Activated CD4-positive, alpha-beta T cell treated with anti-CD3 and anti-CD28 coated beads for 24 hours (primary cell): ENCODE measurements at regions not wholly inside any gene's neighbourhood (a gene's known extent, or its start where the extent isn't known, plus 50 kb on each side); places are given as distances from the start of the nearest gene placed in this dataset.
A peak's percentile ranks its signal among the peaks of the same experiment; 100 is the strongest.

ENCODE experiments used
- DNase-seq, 2 donors: peaks; one replicate each; pipeline ENCODE4 v3.0.0-alpha.2; 2020; ENCODE audit warnings: low read depth in 2 of 2

DNA sequence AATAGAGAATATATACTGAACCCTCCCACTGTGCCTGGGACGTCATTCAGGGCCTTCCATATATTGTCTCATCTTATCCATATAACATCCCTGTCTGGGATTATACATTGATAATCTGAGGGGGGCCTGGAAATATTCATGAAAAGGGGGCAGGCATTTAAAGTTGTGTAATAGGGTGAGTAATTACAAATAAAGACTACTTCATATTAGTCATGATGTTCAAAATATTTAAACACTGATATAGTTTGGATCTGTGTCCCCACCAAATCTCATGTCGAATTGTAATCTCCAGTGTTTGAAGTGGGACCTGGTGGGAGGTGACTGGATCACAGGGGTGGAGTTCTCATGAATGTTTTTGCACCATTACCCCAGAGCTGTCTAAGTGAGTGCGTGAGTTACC lies 97.8 kb downstream of the AQP9 start:
- DNase-seq = no peak

DNA sequence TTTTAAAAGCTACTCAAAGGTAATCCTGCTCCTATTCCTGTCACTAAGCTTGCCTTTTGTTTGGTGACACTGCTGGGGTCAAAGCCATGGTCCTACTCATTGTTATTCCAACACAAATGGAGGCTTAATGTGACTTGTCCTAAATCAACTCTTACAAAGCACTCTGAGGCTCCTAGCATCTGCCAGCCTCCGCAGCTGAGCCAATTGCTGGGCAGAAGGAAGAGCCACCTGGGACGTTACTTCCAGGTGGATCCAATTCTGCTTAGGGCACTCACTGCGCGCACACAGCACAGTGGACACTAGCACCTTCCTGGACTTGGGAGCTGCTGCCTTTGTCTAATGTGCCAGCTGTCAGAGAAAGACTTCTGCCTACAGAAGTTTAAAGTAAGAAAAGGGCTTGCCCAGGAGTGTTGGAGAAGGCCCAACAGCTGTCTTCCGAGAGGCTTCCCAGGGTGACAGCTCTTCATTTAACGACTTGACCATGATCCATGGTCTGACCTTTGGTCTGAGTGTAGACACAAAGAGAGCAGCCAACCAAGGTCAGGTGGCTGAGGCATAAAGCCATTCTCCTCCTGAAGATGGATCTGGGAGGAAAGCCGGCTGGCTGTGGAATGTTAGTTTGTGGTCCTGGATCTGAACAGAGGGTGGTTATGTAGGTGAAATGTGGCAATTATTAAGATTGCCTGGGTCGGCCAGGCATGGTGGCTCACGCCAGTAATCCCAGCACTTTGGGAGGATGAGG lies 102.2 kb downstream of the AQP9 start:
- no peak for DNase-seq

DNA sequence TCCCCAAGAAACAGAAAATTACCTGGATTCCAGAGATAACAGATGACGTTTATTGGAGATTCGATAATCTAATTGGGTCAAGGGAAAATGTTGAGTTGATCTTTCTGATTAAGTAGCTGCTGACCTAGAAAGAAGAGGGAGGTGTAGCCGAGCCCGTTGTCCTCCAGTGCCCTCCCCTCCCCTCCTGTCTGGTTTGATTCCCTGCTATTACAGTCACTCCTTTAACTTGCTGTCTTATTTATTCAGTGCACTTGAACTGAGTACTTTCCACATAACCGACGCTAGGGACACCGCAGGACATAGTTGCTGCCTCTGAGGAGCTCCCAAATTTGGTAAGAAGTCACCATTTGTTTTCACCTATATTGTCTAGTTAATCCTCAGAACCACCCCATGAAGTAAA lies 103.7 kb downstream of the AQP9 start:
- no peak for DNase-seq

DNA sequence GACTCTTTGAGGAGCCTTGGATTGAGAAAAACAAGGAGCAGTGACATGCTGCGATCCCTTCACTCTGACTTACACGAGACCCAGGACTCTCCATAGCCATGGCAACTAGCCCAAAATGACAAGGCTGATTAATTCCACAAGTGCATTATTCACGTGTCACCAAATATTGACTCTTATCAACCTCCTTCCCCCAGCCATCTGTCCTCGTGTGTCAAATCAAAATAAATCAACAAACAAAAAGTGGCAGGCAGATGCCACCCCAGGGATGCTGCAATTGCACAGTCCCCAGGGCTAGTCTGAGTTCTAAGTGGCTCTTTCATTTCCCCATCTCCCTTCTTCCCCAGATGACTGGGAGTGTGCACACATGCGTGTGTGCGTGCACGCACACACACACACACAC lies 104.9 kb downstream of the AQP9 start:
- DNase-seq = no peak

DNA sequence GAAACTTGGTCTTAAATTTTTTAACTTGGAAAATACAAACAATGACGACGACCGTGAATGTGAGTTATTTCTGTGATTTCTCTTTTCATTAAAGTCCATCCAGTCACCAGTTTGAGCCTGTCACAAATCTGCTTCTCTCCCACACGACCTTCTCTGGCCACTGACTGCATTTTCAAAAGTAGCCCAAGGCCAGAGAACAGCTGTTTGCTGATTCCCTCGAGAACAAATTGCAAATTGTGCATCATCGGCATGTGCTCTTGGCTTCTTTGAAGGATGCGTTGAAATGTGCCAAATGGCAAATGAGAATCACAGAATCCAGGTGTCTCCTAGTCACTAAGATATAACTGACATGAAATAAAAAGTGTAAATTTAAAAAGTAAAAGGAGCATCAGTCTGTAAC lies 106.4 kb downstream of the AQP9 start:
- DNase-seq = no peak

DNA sequence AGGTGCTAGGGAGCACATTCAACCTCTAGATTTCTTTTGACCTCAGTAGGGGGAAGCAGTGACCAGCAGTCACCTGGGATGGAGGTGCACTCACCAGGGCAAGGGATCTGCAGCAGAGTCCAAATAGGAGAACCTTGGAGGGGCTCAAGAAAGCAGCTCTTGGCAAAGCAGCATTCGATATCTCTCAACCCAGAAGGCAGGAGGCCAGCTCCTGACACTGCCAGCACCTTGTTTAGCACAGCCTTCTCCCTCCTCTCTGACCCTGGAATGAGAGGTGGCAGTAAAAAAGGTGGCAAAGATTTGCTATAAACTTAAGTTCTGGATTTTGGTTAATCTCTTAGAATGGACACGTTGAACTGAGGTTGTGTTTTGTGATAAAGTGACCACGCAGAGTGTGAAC lies 107.9 kb downstream of the AQP9 start:
- no peak for DNase-seq

DNA sequence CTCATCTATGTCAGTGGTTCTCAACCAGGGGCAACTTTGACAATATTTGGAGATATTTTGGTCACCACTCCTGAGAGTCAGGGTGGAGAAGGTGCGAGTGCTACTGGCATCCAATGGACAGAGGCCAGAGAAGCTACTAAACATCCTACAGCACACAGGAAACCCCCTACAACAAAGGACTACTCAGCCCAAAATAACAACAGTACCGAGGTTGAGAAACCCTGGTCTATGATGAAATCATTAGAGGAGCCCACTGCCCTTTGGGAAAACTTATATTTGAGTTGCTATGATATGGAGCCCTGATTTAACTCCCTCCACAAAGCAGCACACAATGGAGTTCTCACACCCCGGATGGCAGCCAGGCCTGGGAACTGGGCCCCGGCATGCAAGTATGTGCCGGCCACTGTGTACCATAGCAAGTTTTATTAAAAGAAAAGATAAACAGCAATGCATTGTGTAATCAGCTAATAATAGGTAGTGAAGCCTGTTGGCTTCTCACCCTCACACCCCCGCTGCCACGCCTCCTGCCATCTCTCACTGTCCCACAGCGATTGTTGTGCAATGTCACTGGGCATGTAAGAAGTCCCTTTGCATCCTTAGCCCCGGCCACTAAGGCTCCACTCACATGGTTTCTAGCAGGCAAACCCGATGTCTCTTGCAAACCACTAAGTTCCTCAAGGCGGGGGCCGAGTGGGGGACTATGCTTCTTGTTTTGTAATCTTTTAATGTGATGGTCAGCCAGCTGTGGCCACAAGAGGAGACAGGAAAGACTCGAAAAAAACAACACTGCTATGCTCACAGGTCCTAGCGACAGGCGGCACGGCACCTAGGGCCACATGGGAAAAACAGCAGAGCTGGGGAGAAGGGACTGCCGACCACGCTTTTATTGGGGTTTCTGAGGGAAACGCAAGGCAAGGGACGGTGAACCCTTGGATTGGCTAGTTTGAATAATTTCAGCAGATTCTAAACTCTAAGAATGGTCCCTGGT lies 110.0 kb downstream of the AQP9 start:
- no peak for DNase-seq

DNA sequence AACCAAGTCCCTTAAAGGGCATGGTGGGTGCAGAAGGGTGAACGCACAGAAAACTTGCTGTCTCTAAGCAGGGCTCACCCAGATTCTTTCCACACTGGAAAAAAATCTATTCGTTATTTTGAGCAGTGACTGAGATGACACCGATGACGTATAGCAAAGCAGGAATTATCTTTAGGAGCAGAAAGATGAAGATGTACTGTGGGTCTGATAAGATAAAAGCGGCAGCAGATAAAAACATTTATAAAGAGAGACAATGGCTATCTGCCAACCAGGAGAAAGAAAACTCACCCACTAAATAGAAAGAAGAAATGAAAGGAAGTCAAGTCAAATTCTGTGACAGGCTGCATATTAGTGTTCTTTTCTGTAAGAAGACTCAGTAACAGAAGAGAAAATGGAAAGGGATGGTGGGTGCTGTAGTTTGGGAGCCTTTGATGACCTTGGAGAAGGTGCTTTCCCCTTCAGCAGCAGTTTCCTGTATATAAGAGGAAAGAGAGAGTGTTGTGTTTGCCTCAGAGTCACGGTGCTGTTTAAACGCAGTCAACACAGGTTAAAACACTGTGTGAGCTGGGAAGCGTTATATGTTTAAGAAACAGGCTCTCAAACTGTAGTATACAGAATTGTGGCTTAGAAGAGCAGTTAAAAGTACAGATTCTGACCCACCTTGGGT lies 111.6 kb downstream of the AQP9 start:
- no peak for DNase-seq

DNA sequence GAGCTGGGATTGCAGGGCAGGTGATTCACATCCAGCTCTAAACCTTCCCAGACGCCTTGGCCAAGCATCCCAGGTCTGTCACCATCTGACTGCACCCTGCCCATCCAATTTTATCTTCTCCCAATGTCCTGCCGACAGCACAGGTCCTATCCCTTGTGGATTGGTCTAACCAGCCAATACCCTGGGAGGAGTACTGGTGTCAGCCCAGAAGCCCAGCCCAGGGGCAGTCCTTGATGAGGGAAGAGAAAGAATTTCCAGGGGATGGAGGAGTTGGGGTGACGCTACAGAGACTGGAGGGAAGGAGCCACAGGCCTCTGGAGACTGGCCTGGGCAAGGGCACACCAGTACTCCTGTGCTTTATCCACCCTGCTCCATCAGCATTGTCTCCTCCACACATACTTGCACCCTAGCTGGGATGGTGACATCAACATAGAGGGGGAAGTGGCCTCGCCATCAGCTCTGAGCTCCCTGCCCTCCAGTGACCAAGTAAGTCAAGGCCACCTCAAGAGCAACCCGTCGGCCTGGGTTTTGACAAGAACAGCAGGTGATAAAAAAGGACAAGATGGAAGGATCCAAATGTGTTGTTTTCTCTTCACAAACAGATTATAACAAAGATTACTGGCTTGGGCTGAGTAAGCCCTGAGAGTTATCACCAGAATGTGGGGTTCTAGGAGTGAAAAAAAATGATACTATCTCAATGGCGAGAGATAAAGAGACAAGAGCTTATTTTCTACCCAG lies 114.6 kb downstream of the AQP9 start:
- DNase-seq = no peak

DNA sequence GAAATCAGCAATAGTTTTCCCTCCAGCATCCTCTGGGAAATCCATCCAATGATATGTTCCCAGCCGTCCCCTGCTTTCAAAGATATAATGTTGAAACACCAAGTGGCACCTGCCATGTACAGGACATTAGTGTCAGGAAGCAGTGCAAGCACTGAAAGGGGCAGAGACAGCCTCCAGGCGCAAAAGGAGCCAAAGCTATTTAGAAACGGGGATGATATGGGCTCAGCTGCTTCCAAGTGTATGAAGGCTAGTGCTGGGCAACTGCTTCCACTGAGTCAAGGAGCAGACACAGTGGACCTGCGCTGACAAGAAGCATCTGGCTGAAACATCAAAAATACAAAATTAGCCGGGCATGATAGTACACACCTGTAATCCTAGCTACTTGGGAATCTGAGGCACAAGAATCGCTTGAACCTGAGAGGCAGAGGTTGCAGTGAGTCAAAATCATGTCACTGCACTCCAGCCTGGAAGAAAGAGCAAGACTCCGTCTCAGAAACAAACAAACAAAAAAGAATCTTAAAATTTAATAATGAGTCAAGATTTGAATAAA lies 119.7 kb downstream of the AQP9 start:
- no peak for DNase-seq

DNA sequence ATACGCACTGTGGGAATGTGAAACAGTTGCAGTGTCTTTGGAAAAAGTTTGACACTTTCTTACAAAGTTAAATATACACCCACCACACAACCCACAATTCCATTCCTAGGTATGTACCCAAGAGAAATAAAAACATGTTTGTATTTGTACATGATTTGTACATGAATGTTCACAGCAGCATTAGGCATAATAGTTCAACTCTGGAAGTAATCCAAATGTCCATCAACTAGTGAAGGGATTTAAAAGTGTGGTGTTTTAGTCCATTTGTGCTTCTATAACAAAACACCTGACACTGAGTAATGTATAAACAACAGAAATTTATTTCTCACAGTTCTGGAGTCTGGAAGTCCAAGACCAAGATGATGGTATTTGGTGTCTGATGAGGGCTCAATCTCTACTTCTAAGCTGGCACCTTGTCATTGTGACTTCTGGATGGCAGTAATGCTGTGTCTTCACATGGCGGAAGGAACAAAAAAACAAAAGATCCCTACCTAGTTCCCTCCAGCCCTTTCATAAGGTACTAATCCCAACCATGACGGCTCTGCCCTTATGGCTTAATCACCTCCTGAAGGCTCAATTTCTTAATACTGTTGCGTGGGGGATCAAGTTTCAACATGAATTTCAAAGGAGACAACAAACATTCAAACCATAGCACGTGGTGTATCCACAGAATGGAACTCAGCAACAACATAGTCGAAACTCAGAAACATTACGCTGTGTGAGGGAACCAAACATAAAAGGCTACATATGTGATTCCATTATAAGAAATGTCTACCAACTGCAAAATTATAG lies 120.5 kb downstream of the AQP9 start:
- no peak for DNase-seq

DNA sequence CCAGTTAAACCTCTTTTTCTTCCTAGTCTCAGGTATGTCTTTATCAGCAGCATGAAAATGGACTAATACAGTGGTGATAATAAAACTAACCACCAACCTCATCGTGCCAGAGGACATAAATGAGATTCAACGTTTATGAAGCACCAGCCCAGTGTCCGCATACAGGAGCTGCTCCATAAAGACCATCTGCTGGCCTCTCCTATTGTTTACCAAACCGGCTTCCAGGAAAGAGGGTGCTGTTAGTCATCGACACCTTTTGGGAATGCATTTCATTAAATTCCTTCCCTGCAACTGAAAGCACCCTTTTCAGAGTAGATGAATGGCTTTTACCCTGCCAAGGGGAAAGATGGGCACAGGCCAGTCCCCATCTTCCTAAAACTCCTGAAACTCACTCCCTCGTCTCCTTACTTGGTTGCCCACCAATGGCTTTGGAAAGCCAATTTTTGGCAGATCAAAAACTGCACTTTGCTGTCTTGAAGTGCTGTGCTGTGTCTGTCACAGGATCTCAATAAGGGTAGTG lies 122.1 kb downstream of the AQP9 start:
- DNase-seq = no peak

DNA sequence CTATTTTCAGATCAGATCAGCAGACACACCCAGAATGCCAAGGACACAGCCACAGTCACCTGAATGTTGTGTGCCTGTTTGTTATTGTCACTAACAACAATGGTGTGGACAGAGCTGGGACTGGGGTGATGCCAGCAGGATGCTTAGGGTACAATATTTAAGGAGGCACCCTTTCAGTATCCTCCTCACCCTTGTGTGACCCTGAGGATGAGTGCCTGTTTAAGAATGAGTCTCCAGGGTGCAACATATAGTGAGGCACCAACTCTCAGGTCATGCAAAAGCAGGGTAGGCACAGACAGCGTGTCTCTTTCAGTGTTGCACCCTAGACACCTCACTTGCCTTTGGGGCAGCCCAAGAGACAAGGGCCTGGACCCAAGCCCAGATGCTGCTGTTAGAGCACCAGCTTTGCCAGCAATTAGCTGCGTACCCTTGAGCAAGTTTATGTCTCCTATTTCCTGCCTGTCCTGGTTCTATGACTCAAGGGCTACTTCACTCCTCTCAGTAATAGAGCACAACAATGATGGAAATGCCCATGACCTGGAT lies 122.6 kb downstream of the AQP9 start:
- no peak for DNase-seq

DNA sequence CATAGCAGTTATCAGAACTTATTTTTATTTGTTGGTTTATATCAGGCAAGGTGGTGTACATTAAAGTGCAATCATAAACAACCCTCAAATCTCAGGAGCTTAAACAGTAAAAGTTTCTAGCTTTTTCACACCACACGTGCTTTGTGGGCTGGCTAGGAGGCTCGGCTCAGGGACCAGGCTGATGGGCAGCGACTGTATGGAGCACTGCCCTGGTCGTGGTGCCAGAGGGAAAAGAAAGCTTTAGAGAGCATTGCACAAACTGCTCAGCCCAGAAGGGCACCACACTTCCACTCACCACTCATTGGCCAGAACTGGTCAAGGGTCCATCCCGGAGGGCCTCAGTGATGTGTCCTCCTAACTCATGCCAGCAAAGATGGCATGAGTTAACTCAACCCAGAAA lies 123.2 kb downstream of the AQP9 start:
- no peak for DNase-seq

DNA sequence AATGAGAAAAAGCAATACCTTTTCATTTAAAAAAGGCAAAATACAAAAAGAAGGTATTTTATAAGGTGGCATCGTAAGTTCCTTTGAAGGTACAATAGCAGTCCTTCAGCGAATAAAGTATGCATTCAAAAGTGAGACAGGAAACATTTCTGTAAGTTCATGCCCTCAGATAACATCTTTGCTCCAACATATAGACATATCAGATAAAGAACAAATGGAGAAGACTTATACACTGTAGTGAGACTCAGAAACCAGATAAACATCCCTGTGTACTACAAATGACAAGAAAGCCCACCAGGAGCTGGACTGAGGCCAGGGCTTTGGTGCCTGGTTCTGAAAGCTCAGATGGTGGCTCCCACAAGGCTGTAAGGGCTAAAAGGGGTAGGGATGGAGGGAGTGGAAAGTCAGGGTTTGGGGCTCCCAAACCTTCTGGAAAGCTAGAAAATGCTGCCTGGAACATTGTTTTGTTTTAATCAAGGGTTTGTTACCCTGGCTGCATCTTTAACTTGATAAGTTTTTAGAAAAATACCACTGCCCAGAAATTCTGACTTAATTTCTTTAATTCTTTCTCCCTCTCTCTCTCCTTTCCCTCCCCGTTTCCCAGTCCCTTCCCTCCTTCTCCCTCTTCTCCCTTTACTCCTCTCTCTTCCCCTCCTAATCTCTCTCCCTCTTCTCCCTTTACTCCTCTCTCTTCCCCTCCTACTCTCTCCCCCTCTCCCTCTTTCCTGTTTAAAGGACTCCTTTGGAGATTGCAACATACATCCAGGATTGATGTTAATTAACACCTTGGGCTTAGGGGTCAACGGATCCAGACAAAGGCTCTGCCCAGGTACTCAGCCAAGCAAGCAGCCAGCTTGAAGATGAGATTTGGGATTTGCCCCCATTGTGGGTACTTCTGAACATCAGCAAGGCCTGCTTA lies 126.1 kb downstream of the AQP9 start:
- no peak for DNase-seq

DNA sequence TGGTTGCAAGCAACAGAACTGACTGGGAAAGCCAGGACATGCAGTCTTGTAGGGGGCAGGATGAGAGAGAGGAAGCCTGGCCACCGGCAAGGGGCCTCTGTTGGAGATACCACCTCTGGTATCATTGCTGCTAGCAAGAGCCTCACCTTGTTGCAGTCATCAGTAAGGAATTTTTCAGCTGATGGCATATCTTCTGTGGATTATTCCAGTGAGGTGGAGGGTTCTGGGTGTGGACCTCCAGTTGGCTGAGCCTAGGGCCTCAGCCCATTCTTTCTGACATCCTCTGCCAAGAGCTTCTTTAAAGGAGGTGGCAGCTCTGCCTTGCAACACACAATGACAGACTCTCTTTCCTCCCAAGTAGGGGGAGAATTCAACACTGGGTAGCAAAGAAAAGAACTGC lies 128.9 kb downstream of the AQP9 start:
- DNase-seq = no peak

DNA sequence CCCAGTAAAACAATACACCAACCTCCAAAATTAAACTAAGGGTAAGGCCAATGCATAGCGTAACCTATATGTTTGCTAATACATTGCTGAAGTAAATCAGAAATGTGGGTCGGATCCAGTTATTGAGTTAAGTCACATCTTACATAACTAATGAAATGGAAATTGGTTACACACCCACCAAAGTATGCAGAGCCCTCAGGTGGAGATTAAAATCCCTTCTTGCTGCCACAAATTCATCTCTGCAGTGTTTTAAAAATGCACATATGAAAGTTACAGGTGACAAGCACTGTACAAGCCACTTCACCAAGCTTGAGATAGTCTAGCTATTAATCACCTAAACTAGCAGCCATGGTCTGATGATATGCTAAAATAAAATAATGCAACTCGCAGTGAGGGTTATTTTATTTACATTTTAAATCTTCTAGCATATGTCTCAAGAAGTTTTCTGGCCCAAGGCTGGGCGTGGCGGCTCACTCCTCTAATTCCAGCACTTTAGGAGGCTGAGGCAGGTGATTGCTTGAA lies 130.6 kb downstream of the AQP9 start:
- DNase-seq = no peak

DNA sequence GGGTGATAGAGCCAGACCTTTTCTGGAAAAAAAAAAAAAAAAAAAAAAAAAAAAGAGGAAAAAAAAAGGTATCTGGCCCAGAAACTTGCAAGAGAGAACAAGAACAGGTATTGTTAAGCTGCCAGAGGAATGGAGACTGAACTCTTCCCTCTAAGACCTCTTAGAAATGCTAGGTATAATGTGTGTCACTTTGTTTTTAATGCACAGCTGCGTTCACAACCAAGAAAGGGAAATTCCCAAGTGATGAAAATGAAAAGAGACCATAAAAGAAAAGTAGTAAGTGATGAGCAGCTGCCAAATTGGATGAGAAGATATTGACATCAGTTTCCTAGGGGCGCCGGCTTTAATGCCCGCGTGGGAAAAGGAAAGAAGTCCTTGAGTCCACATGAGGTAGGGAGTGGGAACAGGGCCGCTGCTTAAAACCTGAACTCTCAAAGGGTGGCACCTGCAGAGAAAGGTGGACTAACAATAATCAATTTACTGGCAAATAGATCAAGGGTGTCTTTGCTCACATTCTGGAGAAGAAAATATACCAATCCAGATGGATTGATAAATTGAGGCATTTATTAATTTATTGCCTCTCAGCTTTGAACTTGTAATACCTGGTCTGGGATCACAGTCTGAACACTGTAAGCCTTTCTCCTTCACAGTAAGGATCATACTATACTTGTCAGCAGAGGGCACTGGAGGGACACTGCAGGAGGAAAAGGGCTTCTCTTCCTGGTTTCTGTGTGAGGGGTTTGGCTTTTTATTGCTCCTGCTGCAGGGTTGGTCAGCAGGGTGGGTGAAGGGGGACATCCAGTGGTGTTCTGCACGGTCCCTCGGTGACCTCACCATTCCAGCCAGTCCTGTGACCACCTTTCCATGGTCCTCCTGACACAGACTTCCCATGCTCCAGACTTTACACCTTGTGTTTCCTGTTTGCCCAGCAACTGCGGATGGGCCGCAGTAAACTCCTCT lies 131.6 kb downstream of the AQP9 start:
- peak in 1 of 2 donors; percentile 14 for DNase-seq
